ENCODE measurements at regions not wholly inside any gene's neighbourhood (a gene's known extent, or its start where the extent isn't known, plus 50 kb on each side); places are given as distances from the start of the nearest gene placed in this dataset.
A peak's percentile ranks its signal among the peaks of the same experiment; 100 is the strongest.
"Not testable (repeated sequence)": the region's sequence is repeated elsewhere in the genome, so short reads cannot be mapped to it uniquely, and the experiment has no call there.

- DNase-seq = peak in 1 of 2 experiments; percentile 15
Observed at GRCh38 chr6:109252261-109253041, 129.8 kb downstream of the CD164 start.

GRCh38 chr6:109251839-109252238, 130.4 kb downstream of the CD164 start:
- no peak for DNase-seq

- DNase-seq = not testable (repeated sequence)
Observed at GRCh38 chr6:109250544-109251156, 131.6 kb downstream of the CD164 start.

GRCh38 chr6:109243863-109244825, 138.1 kb downstream of the CD164 start:
- DNase-seq = no peak

GRCh38 chr6:109242925-109243324, 139.3 kb downstream of the CD164 start:
- DNase-seq = no peak

- DNase-seq = no peak
Observed at GRCh38 chr6:109242029-109242428, 140.2 kb downstream of the CD164 start.

GRCh38 chr6:109241199-109241598, 141.1 kb downstream of the CD164 start:
- DNase-seq = no peak

- DNase-seq = no peak
Observed at GRCh38 chr6:109240370-109241084, 141.7 kb downstream of the CD164 start.

GRCh38 chr6:109239651-109240321, 142.5 kb downstream of the CD164 start:
- DNase-seq = no peak

GRCh38 chr6:109239160-109239559, 143.1 kb downstream of the CD164 start:
- no peak for DNase-seq

- no peak for DNase-seq
Observed at GRCh38 chr6:109238396-109238795, 143.1 kb downstream of the CEP57L1 start.

- no peak for DNase-seq
Observed at GRCh38 chr6:109237986-109238329, 142.7 kb downstream of the CEP57L1 start.

- no peak for DNase-seq
Observed at GRCh38 chr6:109237077-109237985, 142.0 kb downstream of the CEP57L1 start.

GRCh38 chr6:109236115-109237076, 141.1 kb downstream of the CEP57L1 start:
- no peak for DNase-seq

GRCh38 chr6:109235481-109236038, 140.3 kb downstream of the CEP57L1 start:
- DNase-seq = no peak

- DNase-seq = no peak
Observed at GRCh38 chr6:109230453-109230852, 135.1 kb downstream of the CEP57L1 start.

- no peak for DNase-seq
Observed at GRCh38 chr6:109229536-109229935, 134.2 kb downstream of the CEP57L1 start.

GRCh38 chr6:109227646-109228045, 132.3 kb downstream of the CEP57L1 start:
- no peak for DNase-seq

- no peak for DNase-seq
Observed at GRCh38 chr6:109226353-109226752, 131.0 kb downstream of the CEP57L1 start.
